ENCODE measurements at regions not wholly inside any gene's neighbourhood (a gene's known extent, or its start where the extent isn't known, plus 50 kb on each side); places are given as distances from the start of the nearest gene placed in this dataset.

DNA sequence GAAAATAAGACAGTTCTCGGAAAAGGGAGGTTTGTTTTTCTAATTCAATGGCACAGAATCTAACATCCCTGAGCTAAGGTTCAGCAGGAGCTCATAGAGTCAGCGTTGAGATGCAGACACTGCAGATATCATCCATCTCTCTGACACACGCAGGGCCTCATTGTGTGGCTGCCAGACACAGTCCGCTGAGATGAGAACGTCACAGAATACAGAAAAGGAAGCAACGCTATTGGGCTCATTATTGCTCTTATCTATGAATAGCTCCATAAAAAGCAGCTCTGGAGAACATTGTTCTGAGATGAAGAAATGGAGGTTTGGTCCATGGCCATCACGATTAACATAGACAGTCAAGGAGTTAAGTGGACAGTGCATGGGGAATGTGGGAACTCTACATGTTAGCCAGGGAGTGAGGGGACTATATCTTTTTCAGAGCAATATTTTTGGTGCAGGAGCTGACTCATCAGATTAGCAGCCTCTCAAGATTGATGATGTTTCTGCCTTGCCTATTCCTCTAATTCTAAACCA is 771.6 kb upstream of the CXADR start:
- no peaks in the 10 kb centered on the region for H3K36me3 ChIP-seq (ENCODE audit: control insufficient read depth in 1 of 2, insufficient read depth in 2 of 2, low read length in 2 of 2)
- no peak overlapping the region for H3K4me3 ChIP-seq (ENCODE audit: low read depth in 1 of 2, low read length in 2 of 2)
- no peaks in the 10 kb centered on the region for H3K9me3 ChIP-seq (ENCODE audit: control insufficient read depth in 1 of 2, low read length in 2 of 2)
- no peaks in the 10 kb centered on the region for H3K27me3 ChIP-seq (ENCODE audit: low read depth, low read length)
- H3K27ac ChIP-seq (ENCODE audit: low read length): no peak overlapping the region
- peaks cover 0 to 23% of the 10 kb centered on the region in 2 donors for H3K4me1 ChIP-seq (ENCODE audit: control insufficient read depth in 1 of 2, insufficient read depth in 2 of 2, low read length in 2 of 2)

GRCh38 chr21:16742131-16742641 is 770.7 kb upstream of the CXADR start:
- H3K4me3 ChIP-seq (ENCODE audit: low read depth in 1 of 2, low read length in 2 of 2): no peak overlapping the region
- no peaks in the 10 kb centered on the region for H3K9me3 ChIP-seq (ENCODE audit: control insufficient read depth in 1 of 2, low read length in 2 of 2)
- no peaks in the 10 kb centered on the region for H3K27me3 ChIP-seq (ENCODE audit: low read depth, low read length)
- peaks cover 0 to 23% of the 10 kb centered on the region in 2 donors for H3K4me1 ChIP-seq (ENCODE audit: control insufficient read depth in 1 of 2, insufficient read depth in 2 of 2, low read length in 2 of 2)
- H3K27ac ChIP-seq (ENCODE audit: low read length): no peak overlapping the region
- H3K36me3 ChIP-seq (ENCODE audit: control insufficient read depth in 1 of 2, insufficient read depth in 2 of 2, low read length in 2 of 2): no peaks in the 10 kb centered on the region

- no peaks in the 10 kb centered on the region for H3K9me3 ChIP-seq (ENCODE audit: control insufficient read depth in 1 of 2, low read length in 2 of 2)
- no peak overlapping the region for H3K27ac ChIP-seq (ENCODE audit: low read length)
- H3K4me1 ChIP-seq (ENCODE audit: control insufficient read depth in 1 of 2, insufficient read depth in 2 of 2, low read length in 2 of 2): peaks cover 0 to 23% of the 10 kb centered on the region in 2 donors
- H3K36me3 ChIP-seq (ENCODE audit: control insufficient read depth in 1 of 2, insufficient read depth in 2 of 2, low read length in 2 of 2): no peaks in the 10 kb centered on the region
- H3K27me3 ChIP-seq (ENCODE audit: low read depth, low read length): no peaks in the 10 kb centered on the region
- no peak overlapping the region for H3K4me3 ChIP-seq (ENCODE audit: low read depth in 1 of 2, low read length in 2 of 2)
These were observed 770.1 kb upstream of the CXADR start for GRCh38 chr21:16742741-16743140.

GRCh38 chr21:16743317-16743716 is 769.5 kb upstream of the CXADR start:
- Histone ChIP-seq H3K4me1 (ENCODE audit: control insufficient read depth in 1 of 2, insufficient read depth in 2 of 2, low read length in 2 of 2) (peaks cover 0 to 23% of the 10 kb centered on the region in 2 donors), H3K4me3 (ENCODE audit: low read depth in 1 of 2, low read length in 2 of 2) (no peak overlapping the region), H3K27ac (ENCODE audit: low read length) (no peak overlapping the region), H3K36me3 (ENCODE audit: control insufficient read depth in 1 of 2, insufficient read depth in 2 of 2, low read length in 2 of 2) (no peaks in the 10 kb centered on the region), H3K9me3 (ENCODE audit: control insufficient read depth in 1 of 2, low read length in 2 of 2) (no peaks in the 10 kb centered on the region), H3K27me3 (ENCODE audit: low read depth, low read length) (no peaks in the 10 kb centered on the region)

- Histone ChIP-seq H3K36me3 (ENCODE audit: control insufficient read depth in 1 of 2, insufficient read depth in 2 of 2, low read length in 2 of 2) (no peaks in the 10 kb centered on the region), H3K9me3 (ENCODE audit: control insufficient read depth in 1 of 2, low read length in 2 of 2) (no peaks in the 10 kb centered on the region), H3K4me1 (ENCODE audit: control insufficient read depth in 1 of 2, insufficient read depth in 2 of 2, low read length in 2 of 2) (peaks cover 0 to 13% of the 10 kb centered on the region in 2 donors), H3K27ac (ENCODE audit: low read length) (no peak overlapping the region), H3K4me3 (ENCODE audit: low read depth in 1 of 2, low read length in 2 of 2) (no peak overlapping the region), H3K27me3 (ENCODE audit: low read depth, low read length) (no peaks in the 10 kb centered on the region)
These were observed 761.9 kb upstream of the CXADR start for GRCh38 chr21:16750926-16751325.

GRCh38 chr21:16751695-16752474 is 761.0 kb upstream of the CXADR start:
- no peaks in the 10 kb centered on the region for H3K27me3 ChIP-seq (ENCODE audit: low read depth, low read length)
- no peak overlapping the region for H3K4me3 ChIP-seq (ENCODE audit: low read depth in 1 of 2, low read length in 2 of 2)
- H3K9me3 ChIP-seq (ENCODE audit: control insufficient read depth in 1 of 2, low read length in 2 of 2): no peaks in the 10 kb centered on the region
- H3K27ac ChIP-seq (ENCODE audit: low read length): peak overlapping the region; percentile 5
- peaks cover 0 to 13% of the 10 kb centered on the region in 2 donors for H3K4me1 ChIP-seq (ENCODE audit: control insufficient read depth in 1 of 2, insufficient read depth in 2 of 2, low read length in 2 of 2)
- H3K36me3 ChIP-seq (ENCODE audit: control insufficient read depth in 1 of 2, insufficient read depth in 2 of 2, low read length in 2 of 2): no peaks in the 10 kb centered on the region

- no peaks in the 10 kb centered on the region for H3K27me3 ChIP-seq (ENCODE audit: low read depth, low read length)
- no peak overlapping the region for H3K4me3 ChIP-seq (ENCODE audit: low read depth in 1 of 2, low read length in 2 of 2)
- no peaks in the 10 kb centered on the region for H3K9me3 ChIP-seq (ENCODE audit: control insufficient read depth in 1 of 2, low read length in 2 of 2)
- H3K4me1 ChIP-seq (ENCODE audit: control insufficient read depth in 1 of 2, insufficient read depth in 2 of 2, low read length in 2 of 2): peaks cover 0 to 13% of the 10 kb centered on the region in 2 donors
- no peak overlapping the region for H3K27ac ChIP-seq (ENCODE audit: low read length)
- H3K36me3 ChIP-seq (ENCODE audit: control insufficient read depth in 1 of 2, insufficient read depth in 2 of 2, low read length in 2 of 2): no peaks in the 10 kb centered on the region
These were observed 760.4 kb upstream of the CXADR start for GRCh38 chr21:16752475-16752857.

GRCh38 chr21:16755061-16755460 is 757.8 kb upstream of the CXADR start:
- Histone ChIP-seq H3K27me3 (ENCODE audit: low read depth, low read length) (no peaks in the 10 kb centered on the region), H3K4me3 (ENCODE audit: low read depth in 1 of 2, low read length in 2 of 2) (no peak overlapping the region), H3K27ac (ENCODE audit: low read length) (no peak overlapping the region), H3K36me3 (ENCODE audit: control insufficient read depth in 1 of 2, insufficient read depth in 2 of 2, low read length in 2 of 2) (no peaks in the 10 kb centered on the region), H3K4me1 (ENCODE audit: control insufficient read depth in 1 of 2, insufficient read depth in 2 of 2, low read length in 2 of 2) (peaks cover 0 to 13% of the 10 kb centered on the region in 2 donors), H3K9me3 (ENCODE audit: control insufficient read depth in 1 of 2, low read length in 2 of 2) (no peaks in the 10 kb centered on the region)

DNA sequence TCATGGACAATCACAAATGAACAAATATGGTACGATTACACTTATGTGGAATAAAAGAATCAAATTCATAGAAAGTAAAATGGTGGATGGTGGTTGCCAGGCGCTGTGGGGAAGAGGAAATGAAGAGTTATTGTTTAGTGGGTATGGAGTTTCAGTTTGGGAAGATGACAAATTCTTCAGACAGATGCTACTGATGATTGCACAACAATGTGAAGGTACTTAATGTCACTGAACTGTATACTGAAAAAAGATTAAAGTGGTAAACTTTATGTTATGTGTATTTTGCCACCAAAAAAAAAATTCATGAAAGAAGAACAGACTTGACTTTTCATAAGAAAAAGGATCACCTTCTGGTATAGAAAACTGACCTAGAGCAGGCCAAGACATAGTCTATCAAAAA is 745.6 kb upstream of the CXADR start:
- no peak overlapping the region for H3K4me3 ChIP-seq (ENCODE audit: low read depth in 1 of 2, low read length in 2 of 2)
- no peaks in the 10 kb centered on the region for H3K36me3 ChIP-seq (ENCODE audit: control insufficient read depth in 1 of 2, insufficient read depth in 2 of 2, low read length in 2 of 2)
- H3K27ac ChIP-seq (ENCODE audit: low read length): no peak overlapping the region
- no peaks in the 10 kb centered on the region for H3K9me3 ChIP-seq (ENCODE audit: control insufficient read depth in 1 of 2, low read length in 2 of 2)
- H3K27me3 ChIP-seq (ENCODE audit: low read depth, low read length): no peaks in the 10 kb centered on the region
- no peaks in the 10 kb centered on the region for H3K4me1 ChIP-seq (ENCODE audit: control insufficient read depth in 1 of 2, insufficient read depth in 2 of 2, low read length in 2 of 2)

- no peak overlapping the region for H3K4me3 ChIP-seq (ENCODE audit: low read depth in 1 of 2, low read length in 2 of 2)
- no peaks in the 10 kb centered on the region for H3K27me3 ChIP-seq (ENCODE audit: low read depth, low read length)
- no peaks in the 10 kb centered on the region for H3K4me1 ChIP-seq (ENCODE audit: control insufficient read depth in 1 of 2, insufficient read depth in 2 of 2, low read length in 2 of 2)
- H3K27ac ChIP-seq (ENCODE audit: low read length): no peak overlapping the region
- no peaks in the 10 kb centered on the region for H3K36me3 ChIP-seq (ENCODE audit: control insufficient read depth in 1 of 2, insufficient read depth in 2 of 2, low read length in 2 of 2)
- H3K9me3 ChIP-seq (ENCODE audit: control insufficient read depth in 1 of 2, low read length in 2 of 2): no peaks in the 10 kb centered on the region
These were observed 744.7 kb upstream of the CXADR start for GRCh38 chr21:16768096-16768495.

DNA sequence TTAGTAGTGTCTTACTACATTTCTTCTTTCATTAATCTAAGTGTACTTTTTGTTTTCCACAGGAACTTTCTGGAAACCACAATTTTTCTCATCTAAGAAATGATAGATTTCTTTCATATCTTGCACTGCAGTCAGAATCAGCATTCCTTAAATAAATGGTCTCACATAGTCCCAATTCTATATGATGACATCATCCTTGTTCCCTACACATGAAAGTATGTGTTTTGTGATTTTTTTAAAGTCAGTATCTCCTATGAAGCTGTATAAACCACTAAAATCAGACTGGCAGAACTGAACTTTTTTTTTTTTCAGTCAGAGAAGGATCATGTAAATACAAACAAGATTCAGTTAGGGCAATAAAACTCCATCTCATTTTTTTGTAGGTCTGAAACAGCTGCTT is 742.6 kb upstream of the CXADR start:
- Histone ChIP-seq H3K4me3 (ENCODE audit: low read depth in 1 of 2, low read length in 2 of 2) (no peak overlapping the region), H3K9me3 (ENCODE audit: control insufficient read depth in 1 of 2, low read length in 2 of 2) (no peaks in the 10 kb centered on the region), H3K27ac (ENCODE audit: low read length) (no peak overlapping the region), H3K27me3 (ENCODE audit: low read depth, low read length) (no peaks in the 10 kb centered on the region), H3K36me3 (ENCODE audit: control insufficient read depth in 1 of 2, insufficient read depth in 2 of 2, low read length in 2 of 2) (no peaks in the 10 kb centered on the region), H3K4me1 (ENCODE audit: control insufficient read depth in 1 of 2, insufficient read depth in 2 of 2, low read length in 2 of 2) (no peaks in the 10 kb centered on the region)

Data from muscle layer of duodenum (tissue), 2 donors.